ENCODE measurements at regions not wholly inside any gene's neighbourhood (a gene's known extent, or its start where the extent isn't known, plus 50 kb on each side); places are given as distances from the start of the nearest gene placed in this dataset.

DNA sequence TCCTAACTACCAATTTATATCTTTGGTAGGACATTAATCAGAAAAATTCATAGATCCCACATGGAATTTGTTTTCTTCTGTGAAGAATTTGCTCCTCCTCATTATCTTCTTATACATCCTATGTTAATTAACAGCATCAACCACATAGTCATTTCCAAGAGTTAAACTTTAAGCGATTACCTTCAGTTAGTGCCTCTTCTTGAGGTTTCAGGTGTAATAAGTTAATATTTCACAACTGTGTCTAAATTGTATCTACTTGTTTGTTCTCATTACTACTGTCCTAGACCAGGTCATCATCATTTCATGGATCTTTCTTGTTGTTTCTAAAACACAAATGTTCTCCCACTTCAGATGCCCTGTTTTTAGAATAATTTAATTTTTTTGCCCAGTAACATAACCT, 457.9 kb downstream of the FAT4 start:
- H3K9me2 ChIP-seq (replicated peaks; ENCODE audit: insufficient read depth, low read length), result no peaks in the 10 kb centered on the region
- no peak for DNase-seq
- H3K4me3 ChIP-seq (ENCODE audit: low read length), result no peak overlapping the region
- no peaks in the 10 kb centered on the region for H3K9me3 ChIP-seq (replicated peaks; ENCODE audit: insufficient read depth, low read length)
- no peak overlapping the region for H3K27ac ChIP-seq (ENCODE audit: low read length)
- H3K9ac ChIP-seq (ENCODE audit: low read length), result no peak overlapping the region
- H3K4me2 ChIP-seq (ENCODE audit: low read depth, low read length), result no peak overlapping the region
- TF ChIP-seq CTCF (IDR thresholded peaks at IDR 0.05; ENCODE audit: low read length) (no peak), EZH2 (optimal IDR thresholded peaks at IDR 0.05; ENCODE audit: low read depth, low read length) (no peak), EZH2phosphoT487 (IDR thresholded peaks at IDR 0.05; ENCODE audit: low read length) (no peak)
- no peaks in the 10 kb centered on the region for H3K36me3 ChIP-seq (replicated peaks; ENCODE audit: insufficient read depth, low read length)
- no peaks in the 10 kb centered on the region for H3F3A ChIP-seq (ENCODE audit: insufficient read depth, low read length)
- H3K4me1 ChIP-seq (ENCODE audit: low read length), result no peaks in the 10 kb centered on the region
- no peak overlapping the region for H2AFZ ChIP-seq (ENCODE audit: low read length)
- no peaks in the 10 kb centered on the region for H3K27me3 ChIP-seq (replicated peaks; ENCODE audit: insufficient read depth, low read length)
- no peaks in the 10 kb centered on the region for H3K79me2 ChIP-seq (ENCODE audit: low read length)
- no peaks in the 10 kb centered on the region for H4K20me1 ChIP-seq (ENCODE audit: insufficient read depth, low read length)

DNA sequence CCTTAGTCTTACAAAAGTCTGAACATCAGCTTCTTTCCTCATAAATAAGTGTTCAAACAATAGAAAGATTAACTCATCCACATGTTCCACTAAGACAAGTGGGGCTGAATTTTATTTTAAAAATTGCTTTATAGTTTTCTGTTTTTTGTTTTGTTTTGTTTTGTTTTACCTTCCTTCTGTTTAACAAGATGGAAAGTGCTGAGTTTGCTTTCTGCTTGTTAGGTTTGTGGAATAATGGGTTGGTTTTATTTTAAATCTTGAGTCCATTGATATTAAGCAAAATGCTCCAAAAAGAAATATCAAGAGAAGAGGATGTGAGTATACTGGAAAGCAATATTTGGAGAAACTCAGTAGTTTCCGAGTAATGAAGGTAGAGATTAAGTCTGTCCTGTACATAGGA, 458.7 kb downstream of the FAT4 start:
- Histone ChIP-seq H3K4me3 (ENCODE audit: low read length) (no peak overlapping the region), H3K9me2 (replicated peaks; ENCODE audit: insufficient read depth, low read length) (no peaks in the 10 kb centered on the region), H3K27ac (ENCODE audit: low read length) (no peak overlapping the region), H3K79me2 (ENCODE audit: low read length) (no peaks in the 10 kb centered on the region), H3F3A (ENCODE audit: insufficient read depth, low read length) (no peaks in the 10 kb centered on the region), H3K9ac (ENCODE audit: low read length) (no peak overlapping the region), H3K4me2 (ENCODE audit: low read depth, low read length) (no peak overlapping the region), H2AFZ (ENCODE audit: low read length) (no peak overlapping the region), H4K20me1 (ENCODE audit: insufficient read depth, low read length) (no peaks in the 10 kb centered on the region), H3K9me3 (replicated peaks; ENCODE audit: insufficient read depth, low read length) (no peaks in the 10 kb centered on the region), H3K4me1 (ENCODE audit: low read length) (no peaks in the 10 kb centered on the region), H3K27me3 (replicated peaks; ENCODE audit: insufficient read depth, low read length) (no peaks in the 10 kb centered on the region), H3K36me3 (replicated peaks; ENCODE audit: insufficient read depth, low read length) (no peaks in the 10 kb centered on the region)
- TF ChIP-seq EZH2 (optimal IDR thresholded peaks at IDR 0.05; ENCODE audit: low read depth, low read length) (no peak), CTCF (IDR thresholded peaks at IDR 0.05; ENCODE audit: low read length) (no peak), EZH2phosphoT487 (IDR thresholded peaks at IDR 0.05; ENCODE audit: low read length) (no peak)
- no peak for DNase-seq

DNA sequence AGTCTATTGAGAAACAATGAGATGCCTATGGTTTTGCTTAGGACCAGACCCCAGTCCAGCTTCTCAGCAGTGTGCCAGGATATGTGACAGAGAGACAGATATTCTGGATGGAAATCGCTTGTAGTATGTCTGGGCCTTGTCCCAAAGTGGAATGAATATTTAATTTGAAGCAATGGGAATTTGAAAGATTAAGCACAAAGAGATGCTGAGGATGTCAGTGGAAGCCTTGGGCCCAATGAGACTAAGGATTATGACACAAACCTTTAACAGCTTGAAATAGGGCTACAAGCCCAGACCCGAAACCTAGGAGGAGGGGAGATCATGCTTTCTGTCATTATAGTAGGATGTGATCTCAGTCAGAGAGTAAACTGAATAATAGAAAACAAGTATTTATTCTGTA, 459.2 kb downstream of the FAT4 start:
- Histone ChIP-seq H2AFZ (ENCODE audit: low read length) (no peak overlapping the region), H3K27me3 (replicated peaks; ENCODE audit: insufficient read depth, low read length) (no peaks in the 10 kb centered on the region), H3K9ac (ENCODE audit: low read length) (no peak overlapping the region), H3F3A (ENCODE audit: insufficient read depth, low read length) (no peaks in the 10 kb centered on the region), H3K27ac (ENCODE audit: low read length) (no peak overlapping the region), H3K4me2 (ENCODE audit: low read depth, low read length) (no peak overlapping the region), H3K79me2 (ENCODE audit: low read length) (no peaks in the 10 kb centered on the region), H3K9me3 (replicated peaks; ENCODE audit: insufficient read depth, low read length) (no peaks in the 10 kb centered on the region), H4K20me1 (ENCODE audit: insufficient read depth, low read length) (no peaks in the 10 kb centered on the region), H3K4me1 (ENCODE audit: low read length) (no peaks in the 10 kb centered on the region), H3K9me2 (replicated peaks; ENCODE audit: insufficient read depth, low read length) (no peaks in the 10 kb centered on the region), H3K4me3 (ENCODE audit: low read length) (no peak overlapping the region), H3K36me3 (replicated peaks; ENCODE audit: insufficient read depth, low read length) (no peaks in the 10 kb centered on the region)
- TF ChIP-seq EZH2 (optimal IDR thresholded peaks at IDR 0.05; ENCODE audit: low read depth, low read length), result no peak
- no peak for TF ChIP-seq CTCF (IDR thresholded peaks at IDR 0.05; ENCODE audit: low read length)
- TF ChIP-seq EZH2phosphoT487 (IDR thresholded peaks at IDR 0.05; ENCODE audit: low read length), result no peak
- DNase-seq, result no peak
